IMR-90 (cell line): ENCODE measurements at regions not wholly inside any gene's neighbourhood (a gene's known extent, or its start where the extent isn't known, plus 50 kb on each side); places are given as distances from the start of the nearest gene placed in this dataset.

ENCODE experiments used
- ATAC-seq: fragments of 200-7000 bp; cut with Tn5 transposase; 2 replicates; pipeline ENCODE4 v1.9.1; 2020; ENCODE audit warnings: low read depth, mild to moderate bottlenecking, moderate library complexity
- BruUV-seq: library from RNA; stranded (reverse); fragments of 400-500 nt; replicated peaks from 2 replicates; lab custom pipeline; 2021; lab: Mats Ljungman, UMichigan
- CTCF ChIA-PET: fragments of 300-600 bp; formaldehyde crosslinking; extraction: SDS; loops from one replicate; lab custom pipeline; 2021; ENCODE audit warnings: antibody characterized with exemption; lab: Yijun Ruan, JAX
- POLR2A ChIA-PET: fragments of 300-600 bp; sonication (Branson Sonifier 250); formaldehyde crosslinking; loops from one replicate; lab custom pipeline; 2022; ENCODE audit warnings: antibody characterized with exemption; ENCODE audit not compliant: unreplicated experiment; lab: Charles Lee
- DNase-seq: peaks from one replicate; pipeline ENCODE4 v3.0.0; 2013
- H2AFZ ChIP-seq: replicated peaks from 2 replicates; pipeline ENCODE3; 2013; ENCODE audit warnings: low read length, mild to moderate bottlenecking; ENCODE audit not compliant: poor library complexity
- H2AK5ac ChIP-seq: 2 replicates; pipeline ENCODE4 v1.6.1; 2013; ENCODE audit warnings: low read depth, low read length, inconsistent platforms
- H2AK9ac ChIP-seq: replicated peaks from 2 replicates; pipeline ENCODE3; 2013; ENCODE audit warnings: mild to moderate bottlenecking, low read depth, low read length, moderate library complexity; ENCODE audit not compliant: poor library complexity
- H2BK120ac ChIP-seq: 2 replicates; pipeline ENCODE4 v1.6.1; 2013; ENCODE audit warnings: low read depth, low read length, inconsistent platforms
- H2BK15ac ChIP-seq: 3 replicates; pipeline ENCODE4 v1.6.1; 2013; ENCODE audit warnings: low read depth, low read length, inconsistent platforms
- H2BK20ac ChIP-seq: 2 replicates; pipeline ENCODE4 v1.6.1; 2013; ENCODE audit warnings: low read depth, mild to moderate bottlenecking, inconsistent platforms, low read length, moderate library complexity
- H2BK5ac ChIP-seq: 2 replicates; pipeline ENCODE4 v1.6.1; 2013; ENCODE audit warnings: mild to moderate bottlenecking, low read depth, low read length, inconsistent platforms; ENCODE audit not compliant: poor library complexity, severe bottlenecking
- H3K14ac ChIP-seq: replicated peaks from 2 replicates; pipeline ENCODE4 v1.6.1; 2013; ENCODE audit warnings: low read depth, low read length, inconsistent platforms
- H3K18ac ChIP-seq: 2 replicates; pipeline ENCODE4 v1.6.1; 2013; ENCODE audit warnings: low read depth, low read length, control low read depth
- H3K23ac ChIP-seq: 2 replicates; pipeline ENCODE4 v1.6.1; 2013; ENCODE audit warnings: low read depth, low read length, inconsistent platforms
- H3K27ac ChIP-seq: 2 replicates; pipeline ENCODE4 v1.5.1; 2013; ENCODE audit warnings: mild to moderate bottlenecking, control low read depth, low read length; ENCODE audit not compliant: insufficient read depth
- H3K27me3 ChIP-seq: 2 replicates; pipeline ENCODE4 v1.6.1; 2013; ENCODE audit warnings: low read length; ENCODE audit not compliant: control insufficient read depth, insufficient read depth
- H3K36me3 ChIP-seq: 2 replicates; pipeline ENCODE4 v1.6.1; 2013; ENCODE audit warnings: low read length, mixed read lengths; ENCODE audit not compliant: control insufficient read depth, insufficient read depth
- H3K4ac ChIP-seq: 2 replicates; pipeline ENCODE4 v1.6.1; 2013; ENCODE audit warnings: low read depth, low read length, inconsistent platforms
- H3K4me1 ChIP-seq: 2 replicates; pipeline ENCODE4 v1.6.1; 2013; ENCODE audit warnings: low read length, mixed read lengths; ENCODE audit not compliant: control insufficient read depth, insufficient read depth
- H3K4me2 ChIP-seq: 2 replicates; pipeline ENCODE4 v1.6.1; 2013; ENCODE audit warnings: low read depth, mild to moderate bottlenecking, control low read depth, low read length, moderate library complexity
- H3K4me3 ChIP-seq: 2 replicates; pipeline ENCODE4 v1.5.1; 2013; ENCODE audit warnings: low read depth, mild to moderate bottlenecking, control low read depth, low read length, moderate library complexity; ENCODE audit not compliant: insufficient read depth
- H3K56ac ChIP-seq: 2 replicates; pipeline ENCODE4 v1.6.1; 2013; ENCODE audit warnings: low read length, inconsistent platforms; ENCODE audit not compliant: insufficient read depth; ENCODE audit errors: extremely low read depth
- H3K79me1 ChIP-seq, 2 experiments: 2 replicates each; pipeline ENCODE4 v1.6.1; 2013; ENCODE audit warnings: low read length in 2 of 2, inconsistent platforms in 1 of 2, low read depth in 1 of 2
- H3K9ac ChIP-seq: 2 replicates; pipeline ENCODE4 v1.6.1; 2013; ENCODE audit warnings: low read depth, low read length, control low read depth
- H3K9me1 ChIP-seq: 2 replicates; pipeline ENCODE4 v1.6.1; 2013; ENCODE audit warnings: low read length, inconsistent platforms; ENCODE audit not compliant: insufficient read depth
- H3K9me3 ChIP-seq: 2 replicates; pipeline ENCODE4 v1.6.1; 2013; ENCODE audit warnings: low read length; ENCODE audit not compliant: control insufficient read depth, insufficient read depth
- H4K20me1 ChIP-seq: 2 replicates; pipeline ENCODE4 v1.6.1; 2013; ENCODE audit warnings: low read length, inconsistent platforms; ENCODE audit not compliant: insufficient read depth
- H4K5ac ChIP-seq: 2 replicates; pipeline ENCODE4 v1.6.1; 2013; ENCODE audit warnings: mild to moderate bottlenecking, low read depth, low read length, control low read depth
- H4K8ac ChIP-seq, 2 experiments: 2 replicates each; pipeline ENCODE4 v1.6.1; 2013; ENCODE audit warnings: low read depth in 2 of 2, low read length in 2 of 2, control low read depth in 1 of 2, inconsistent platforms in 1 of 2
- H4K91ac ChIP-seq: 2 replicates; pipeline ENCODE4 v1.6.1; 2013; ENCODE audit warnings: low read depth, low read length, inconsistent platforms; ENCODE audit not compliant: insufficient read depth
- BHLHE40 ChIP-seq: fragments of 150-350 bp; IDR thresholded peaks from 2 replicates; pipeline ENCODE4 v1.6.1; 2016; ENCODE audit warnings: mild to moderate bottlenecking, low read depth, low read length
- MAFK ChIP-seq: IDR thresholded peaks from 2 replicates; pipeline ENCODE4 v1.6.1; 2012; ENCODE audit warnings: low read depth, low read length, improper control_type of control experiment
- NFE2L2 ChIP-seq: fragments of 150-350 bp; IDR thresholded peaks from 2 replicates; pipeline ENCODE4 v1.6.1; 2016; ENCODE audit warnings: low read depth, mild to moderate bottlenecking, low read length
- WGBS, 2 experiments: methylation state at CpG; one replicate each; pipeline versions ENCODE4 v1.1.5 to v1.1.7; 2013; ENCODE audit warnings: missing lambda C conversion rate in 2 of 2; ENCODE audit not compliant: insufficient read length in 1 of 2; ENCODE audit errors: extremely low coverage in 2 of 2; 5-methylcytosine and 5-hydroxymethylcytosine counted together
- dilution Hi-C: fragments of 300-500 bp; cut with HindIII; formaldehyde crosslinking; loops from one replicate; pipeline ENCODE4 v1.14.3; 2018; ENCODE audit warnings: low sequenced_read_pairs; ENCODE audit not compliant: unreplicated experiment
- in situ Hi-C: fragments of 300-500 bp; cut with MboI; formaldehyde crosslinking; loops from 3 replicates; pipeline ENCODE4 v1.14.3; 2019; ENCODE audit warnings: low sequenced_read_pairs, inconsistent platforms, mixed read lengths
- intact Hi-C: fragments of 100-400 bp; cut with micrococcal nuclease; formaldehyde crosslinking; loops from 2 replicates; pipeline ENCODE4 v1.10.0; 2022

DNA sequence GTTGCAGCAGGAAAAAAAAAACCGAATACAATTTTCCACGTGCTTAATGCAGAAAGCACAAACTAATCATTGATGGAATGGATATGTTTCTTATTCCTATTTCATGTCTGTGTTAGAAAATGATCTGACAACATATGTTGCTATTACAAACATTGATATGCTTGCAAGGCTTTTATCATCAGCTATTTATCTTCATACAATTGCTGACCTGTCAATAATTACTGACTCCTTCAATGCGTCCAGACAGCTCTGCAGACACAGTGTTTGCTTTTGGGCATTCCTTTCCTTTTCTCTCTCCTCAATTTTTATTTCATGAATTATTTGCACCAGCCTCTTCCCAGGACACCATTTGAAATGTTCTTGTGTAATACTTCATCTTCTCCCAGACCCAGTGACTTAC lies 246.2 kb downstream of the SEC23IP start:
- intact Hi-C loops = no loop called here
- Histone ChIP-seq H3K27ac (no peak overlapping the region), H3K9me1 (no peaks in the 10 kb centered on the region), H3K9ac (no peak overlapping the region), H2AFZ (no peak overlapping the region), H2AK9ac (no peak overlapping the region), H3K4ac (no peak overlapping the region), H2BK120ac (no peak overlapping the region), H3K23ac (no peak overlapping the region), H4K5ac (no peak overlapping the region), H4K91ac (no peak overlapping the region), H2AK5ac (no peak overlapping the region), H3K79me1 (no peaks in the 10 kb centered on the region), H3K36me3 (no peaks in the 10 kb centered on the region), H4K20me1 (no peaks in the 10 kb centered on the region), H3K27me3 (no peaks in the 10 kb centered on the region), H4K8ac (no peak overlapping the region), H3K9me3 (peaks cover 17% of the 10 kb centered on the region), H3K18ac (no peak overlapping the region), H3K14ac (no peak overlapping the region), H2BK5ac (no peak overlapping the region), H3K4me3 (no peak overlapping the region), H3K4me1 (no peaks in the 10 kb centered on the region), H2BK20ac (no peak overlapping the region), H3K4me2 (no peak overlapping the region), H2BK15ac (no peak overlapping the region), H3K56ac (no peak overlapping the region)
- no peak for DNase-seq
- in situ Hi-C loops = no loop called here
- dilution Hi-C loops = no loop called here
- CTCF ChIA-PET = no interaction called here
- TF ChIP-seq NFE2L2 (no peak), MAFK (peak; percentile 58), BHLHE40 (no peak)
- POLR2A ChIA-PET = no interaction called here
- no peak for ATAC-seq
- 50% methylated on average over 1 of the region's 3 CpGs; no CpG with 5 or more reads in 1 of the 2 experiments for WGBS, 2 experiments
- BruUV-seq = no TSS peak
